ENCODE measurements at regions not wholly inside any gene's neighbourhood (a gene's known extent, or its start where the extent isn't known, plus 50 kb on each side); places are given as distances from the start of the nearest gene placed in this dataset.
A peak's percentile ranks its signal among the peaks of the same experiment; 100 is the strongest.
"Not testable (repeated sequence)": the region's sequence is repeated elsewhere in the genome, so short reads cannot be mapped to it uniquely, and the experiment has no call there.

DNA sequence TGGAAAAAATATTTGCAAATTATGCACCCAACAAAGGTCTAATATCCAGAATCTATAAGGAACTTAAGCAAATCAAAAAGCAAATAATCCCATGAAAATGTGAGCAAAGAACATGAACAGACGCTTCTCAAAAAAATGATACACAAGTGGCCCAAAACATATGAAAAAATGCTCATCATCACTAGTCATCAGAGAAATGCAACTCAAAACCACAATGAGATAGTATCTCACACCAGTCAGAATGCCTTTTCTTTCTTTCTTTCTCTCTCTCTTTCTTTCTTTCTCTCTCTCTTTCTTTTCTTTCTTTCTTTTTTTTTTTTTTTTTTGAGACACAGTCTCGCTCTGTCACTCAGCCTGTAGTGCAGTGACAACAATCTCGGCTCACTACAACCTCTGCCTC, 602.9 kb upstream of the TBL1XR1 start:
- not testable (repeated sequence) for H3K9ac ChIP-seq (ENCODE audit: low read length); H3K14ac ChIP-seq (ENCODE audit: low read length); H2BK5ac ChIP-seq (ENCODE audit: low read depth, low read length, poor library complexity); H2AK5ac ChIP-seq (ENCODE audit: low read length); H4K12ac ChIP-seq (ENCODE audit: low read depth, low read length); H3K27ac ChIP-seq (ENCODE audit: low read depth, low read length); H3K4me3 ChIP-seq (ENCODE audit: low read depth, low read length); H3K36me3 ChIP-seq (ENCODE audit: control insufficient read depth in 1 of 2, insufficient read depth in 2 of 2, low read length in 2 of 2); H2BK120ac ChIP-seq (ENCODE audit: insufficient read depth, low read length, poor library complexity); H4K8ac ChIP-seq (ENCODE audit: low read depth, low read length); H3K4me2 ChIP-seq (ENCODE audit: low read length); H2AFZ ChIP-seq (ENCODE audit: insufficient read depth, low read length, poor library complexity); H3K27me3 ChIP-seq (ENCODE audit: insufficient read depth, low read length); H4K91ac ChIP-seq (ENCODE audit: low read depth, low read length); H3K9me3 ChIP-seq (ENCODE audit: insufficient read depth, low read depth, low read length); H3K79me1 ChIP-seq (ENCODE audit: low read length); H3K4ac ChIP-seq (ENCODE audit: low read depth, low read length); H2BK12ac ChIP-seq (ENCODE audit: low read length); H3K18ac ChIP-seq (ENCODE audit: low read length); H3K4me1 ChIP-seq (ENCODE audit: control insufficient read depth in 1 of 2, insufficient read depth in 2 of 2, low read length in 2 of 2); H3K79me2 ChIP-seq (ENCODE audit: control insufficient read depth, insufficient read depth, low read length, poor library complexity); H3K23ac ChIP-seq (ENCODE audit: low read length)
- no CpG with 5 or more reads among the region's 3 CpGs for WGBS (ENCODE audit: extremely low coverage, insufficient coverage, insufficient read length)
- DNase-seq, result peak in 1 of 2 donors; percentile 34

- H3K23ac ChIP-seq (ENCODE audit: low read length), result no peak overlapping the region
- H3K79me2 ChIP-seq (ENCODE audit: control insufficient read depth, insufficient read depth, low read length, poor library complexity), result no peaks in the 10 kb centered on the region
- no peak overlapping the region for H2AFZ ChIP-seq (ENCODE audit: insufficient read depth, low read length, poor library complexity)
- H3K4me2 ChIP-seq (ENCODE audit: low read length), result no peak overlapping the region
- no peak overlapping the region for H3K18ac ChIP-seq (ENCODE audit: low read length)
- H3K4me1 ChIP-seq (ENCODE audit: control insufficient read depth in 1 of 2, insufficient read depth in 2 of 2, low read length in 2 of 2), result peaks cover 0 to 2% of the 10 kb centered on the region in 2 experiments
- H3K9me3 ChIP-seq (ENCODE audit: insufficient read depth, low read depth, low read length), result no peaks in the 10 kb centered on the region
- H2BK12ac ChIP-seq (ENCODE audit: low read length), result no peak overlapping the region
- H3K4ac ChIP-seq (ENCODE audit: low read depth, low read length), result no peak overlapping the region
- H3K27ac ChIP-seq (ENCODE audit: low read depth, low read length), result no peak overlapping the region
- H3K79me1 ChIP-seq (ENCODE audit: low read length), result no peaks in the 10 kb centered on the region
- H3K36me3 ChIP-seq (ENCODE audit: control insufficient read depth in 1 of 2, insufficient read depth in 2 of 2, low read length in 2 of 2), result no peaks in the 10 kb centered on the region
- no peak overlapping the region for H4K91ac ChIP-seq (ENCODE audit: low read depth, low read length)
- no peaks in the 10 kb centered on the region for H3K27me3 ChIP-seq (ENCODE audit: insufficient read depth, low read length)
- H2AK5ac ChIP-seq (ENCODE audit: low read length), result no peak overlapping the region
- no peak overlapping the region for H2BK120ac ChIP-seq (ENCODE audit: insufficient read depth, low read length, poor library complexity)
- H3K4me3 ChIP-seq (ENCODE audit: low read depth, low read length), result no peak overlapping the region
- no peak overlapping the region for H3K9ac ChIP-seq (ENCODE audit: low read length)
- H4K8ac ChIP-seq (ENCODE audit: low read depth, low read length), result no peak overlapping the region
- no peak overlapping the region for H2BK5ac ChIP-seq (ENCODE audit: low read depth, low read length, poor library complexity)
- no peak overlapping the region for H3K14ac ChIP-seq (ENCODE audit: low read length)
- WGBS (ENCODE audit: extremely low coverage, insufficient coverage, insufficient read length), result no CpG with 5 or more reads among the region's 3 CpGs
- no peak overlapping the region for H4K12ac ChIP-seq (ENCODE audit: low read depth, low read length)
- no peak for DNase-seq
Measured at GRCh38 chr3:177800561-177800960, 603.3 kb upstream of the TBL1XR1 start.

- Histone ChIP-seq H3K18ac (ENCODE audit: low read length) (no peak overlapping the region), H4K12ac (ENCODE audit: low read depth, low read length) (no peak overlapping the region), H3K4me2 (ENCODE audit: low read length) (no peak overlapping the region), H3K27ac (ENCODE audit: low read depth, low read length) (no peak overlapping the region), H2AK5ac (ENCODE audit: low read length) (no peak overlapping the region), H3K4me1 (ENCODE audit: control insufficient read depth in 1 of 2, insufficient read depth in 2 of 2, low read length in 2 of 2) (peaks cover 0 to 2% of the 10 kb centered on the region in 2 experiments), H4K8ac (ENCODE audit: low read depth, low read length) (no peak overlapping the region), H3K4me3 (ENCODE audit: low read depth, low read length) (no peak overlapping the region), H3K27me3 (ENCODE audit: insufficient read depth, low read length) (no peaks in the 10 kb centered on the region), H2BK120ac (ENCODE audit: insufficient read depth, low read length, poor library complexity) (no peak overlapping the region), H3K36me3 (ENCODE audit: control insufficient read depth in 1 of 2, insufficient read depth in 2 of 2, low read length in 2 of 2) (no peaks in the 10 kb centered on the region), H3K23ac (ENCODE audit: low read length) (no peak overlapping the region), H3K79me1 (ENCODE audit: low read length) (no peaks in the 10 kb centered on the region), H2BK5ac (ENCODE audit: low read depth, low read length, poor library complexity) (no peak overlapping the region), H3K79me2 (ENCODE audit: control insufficient read depth, insufficient read depth, low read length, poor library complexity) (no peaks in the 10 kb centered on the region), H2BK12ac (ENCODE audit: low read length) (no peak overlapping the region), H3K14ac (ENCODE audit: low read length) (no peak overlapping the region), H2AFZ (ENCODE audit: insufficient read depth, low read length, poor library complexity) (no peak overlapping the region), H3K9ac (ENCODE audit: low read length) (no peak overlapping the region), H3K9me3 (ENCODE audit: insufficient read depth, low read depth, low read length) (no peaks in the 10 kb centered on the region), H4K91ac (ENCODE audit: low read depth, low read length) (no peak overlapping the region), H3K4ac (ENCODE audit: low read depth, low read length) (no peak overlapping the region)
- DNase-seq, result no peak
- WGBS (ENCODE audit: extremely low coverage, insufficient coverage, insufficient read length), result no CpG with 5 or more reads among the region's 5 CpGs
Measured at GRCh38 chr3:177802151-177802900, 605.0 kb upstream of the TBL1XR1 start.

- Histone ChIP-seq H3K4me1 (ENCODE audit: control insufficient read depth in 1 of 2, insufficient read depth in 2 of 2, low read length in 2 of 2) (peaks cover 4 to 7% of the 10 kb centered on the region in 2 experiments), H3K36me3 (ENCODE audit: control insufficient read depth in 1 of 2, insufficient read depth in 2 of 2, low read length in 2 of 2) (no peaks in the 10 kb centered on the region), H2BK12ac (ENCODE audit: low read length) (no peak overlapping the region), H3K27ac (ENCODE audit: low read depth, low read length) (no peak overlapping the region), H3K23ac (ENCODE audit: low read length) (no peak overlapping the region), H3K9ac (ENCODE audit: low read length) (no peak overlapping the region), H3K4ac (ENCODE audit: low read depth, low read length) (no peak overlapping the region), H3K14ac (ENCODE audit: low read length) (no peak overlapping the region), H3K27me3 (ENCODE audit: insufficient read depth, low read length) (no peaks in the 10 kb centered on the region), H3K4me2 (ENCODE audit: low read length) (no peak overlapping the region), H2BK120ac (ENCODE audit: insufficient read depth, low read length, poor library complexity) (no peak overlapping the region), H4K12ac (ENCODE audit: low read depth, low read length) (no peak overlapping the region), H4K91ac (ENCODE audit: low read depth, low read length) (no peak overlapping the region), H3K79me1 (ENCODE audit: low read length) (peaks cover 4% of the 10 kb centered on the region), H3K4me3 (ENCODE audit: low read depth, low read length) (no peak overlapping the region), H2BK5ac (ENCODE audit: low read depth, low read length, poor library complexity) (no peak overlapping the region), H3K18ac (ENCODE audit: low read length) (no peak overlapping the region), H3K9me3 (ENCODE audit: insufficient read depth, low read depth, low read length) (no peaks in the 10 kb centered on the region), H2AK5ac (ENCODE audit: low read length) (no peak overlapping the region), H2AFZ (ENCODE audit: insufficient read depth, low read length, poor library complexity) (no peak overlapping the region), H4K8ac (ENCODE audit: low read depth, low read length) (no peak overlapping the region), H3K79me2 (ENCODE audit: control insufficient read depth, insufficient read depth, low read length, poor library complexity) (no peaks in the 10 kb centered on the region)
- no CpG with 5 or more reads among the region's 4 CpGs for WGBS (ENCODE audit: extremely low coverage, insufficient coverage, insufficient read length)
- DNase-seq, result no peak
Measured at GRCh38 chr3:177803500-177803899, 606.2 kb upstream of the TBL1XR1 start.

Measured in trophoblast cell (in vitro differentiated cells and primary cell).